ENCODE measurements at regions not wholly inside any gene's neighbourhood (a gene's known extent, or its start where the extent isn't known, plus 50 kb on each side); places are given as distances from the start of the nearest gene placed in this dataset.

- TF ChIP-seq, protein P1, sequence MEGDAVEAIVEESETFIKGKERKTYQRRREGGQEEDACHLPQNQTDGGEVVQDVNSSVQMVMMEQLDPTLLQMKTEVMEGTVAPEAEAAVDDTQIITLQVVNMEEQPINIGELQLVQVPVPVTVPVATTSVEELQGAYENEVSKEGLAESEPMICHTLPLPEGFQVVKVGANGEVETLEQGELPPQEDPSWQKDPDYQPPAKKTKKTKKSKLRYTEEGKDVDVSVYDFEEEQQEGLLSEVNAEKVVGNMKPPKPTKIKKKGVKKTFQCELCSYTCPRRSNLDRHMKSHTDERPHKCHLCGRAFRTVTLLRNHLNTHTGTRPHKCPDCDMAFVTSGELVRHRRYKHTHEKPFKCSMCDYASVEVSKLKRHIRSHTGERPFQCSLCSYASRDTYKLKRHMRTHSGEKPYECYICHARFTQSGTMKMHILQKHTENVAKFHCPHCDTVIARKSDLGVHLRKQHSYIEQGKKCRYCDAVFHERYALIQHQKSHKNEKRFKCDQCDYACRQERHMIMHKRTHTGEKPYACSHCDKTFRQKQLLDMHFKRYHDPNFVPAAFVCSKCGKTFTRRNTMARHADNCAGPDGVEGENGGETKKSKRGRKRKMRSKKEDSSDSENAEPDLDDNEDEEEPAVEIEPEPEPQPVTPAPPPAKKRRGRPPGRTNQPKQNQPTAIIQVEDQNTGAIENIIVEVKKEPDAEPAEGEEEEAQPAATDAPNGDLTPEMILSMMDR (IDR thresholded peaks at IDR 0.05) = no peak
- TF ChIP-seq POLR2A (IDR thresholded peaks at IDR 0.05) = no peak
Measured at GRCh38 chr5:142453932-142454331, 129.1 kb upstream of the SPRY4 start.

All from heart left ventricle (tissue), 13 donors.